ENCODE measurements at regions not wholly inside any gene's neighbourhood (a gene's known extent, or its start where the extent isn't known, plus 50 kb on each side); places are given as distances from the start of the nearest gene placed in this dataset.

DNA sequence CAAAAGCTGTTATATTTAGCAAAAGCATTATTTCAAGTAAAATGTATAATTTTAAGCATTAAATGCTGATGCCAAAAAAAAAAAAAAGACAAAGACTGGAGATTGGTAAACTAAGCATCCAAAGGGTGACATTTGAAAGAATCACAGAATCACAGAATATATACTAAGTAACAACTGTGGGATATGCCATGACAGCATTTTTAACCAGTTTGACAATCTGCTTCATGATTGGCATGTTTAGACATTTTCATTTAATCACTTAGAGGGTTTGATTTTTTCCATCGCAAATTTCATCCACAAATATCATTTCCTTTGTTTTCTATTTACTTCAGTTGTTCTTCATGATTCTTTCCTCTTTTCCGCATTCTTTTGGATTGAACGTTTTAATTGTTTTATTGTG, 66.9 kb upstream of the TMEM18 start:
- POLR2A ChIA-PET, result no interaction called here

More for the DNA sequence above, 66.9 kb upstream of the TMEM18 start:
- no peaks in the 10 kb centered on the region for H4K20me1 ChIP-seq (ENCODE audit: insufficient read depth)
- H3K27me3 ChIP-seq (ENCODE audit: insufficient read depth), result no peaks in the 10 kb centered on the region
- H3K4me3 ChIP-seq (ENCODE audit: low read depth in 2 of 2, low read length in 1 of 2), result no peak overlapping the region
- CTCF ChIA-PET, result no interaction called here
- no peaks in the 10 kb centered on the region for H3K9me3 ChIP-seq
- peaks cover 0 to 4% of the 10 kb centered on the region in 2 experiments for H3K36me3 ChIP-seq (replicated peaks in 1 of 2; ENCODE audit: control insufficient read depth in 1 of 2, insufficient read depth in 2 of 2, low read length in 1 of 2)
- H3K4me1 ChIP-seq (ENCODE audit: control insufficient read depth in 1 of 2, insufficient read depth in 2 of 2, low read depth in 1 of 2, low read length in 1 of 2), result peaks cover 3 to 34% of the 10 kb centered on the region in 2 experiments; a peak in 3 of 4 replicates
- H2AFZ ChIP-seq (ENCODE audit: low read depth), result no peak overlapping the region
- WGBS (ENCODE audit: low lambda C conversion rate), result 54% methylated on average over 3 of the region's 3 CpGs
- H3K79me2 ChIP-seq (ENCODE audit: insufficient read depth), result peaks cover 11% of the 10 kb centered on the region; the same call in 1 of the 2 replicates
- no peak overlapping the region for H3K4me2 ChIP-seq
- H3F3A ChIP-seq (replicated peaks; ENCODE audit: insufficient read depth), result peaks cover 19% of the 10 kb centered on the region
- DNase-seq, result no peak
- H3K9ac ChIP-seq, result no peak overlapping the region
- TF ChIP-seq POLR2AphosphoS5 (IDR thresholded peaks at IDR 0.05; ENCODE audit: low read depth, low read length) (no peak), MXI1 (IDR thresholded peaks at IDR 0.05; ENCODE audit: low read depth, low read length) (no peak), YY1 (IDR thresholded peaks at IDR 0.05; ENCODE audit: low read depth) (no peak), MEF2A (IDR thresholded peaks at IDR 0.05; ENCODE audit: borderline replicate concordance, low read depth) (no peak), EP300 (IDR thresholded peaks at IDR 0.05; ENCODE audit: borderline replicate concordance in 1 of 2, low read depth in 1 of 2, low read length in 1 of 2) (no peak), FOXJ3 (CRISPR knock-in tag; IDR thresholded peaks at IDR 0.05) (no peak), TEAD4 (IDR thresholded peaks at IDR 0.05; ENCODE audit: borderline replicate concordance, insufficient read depth) (no peak), CHD2 (IDR thresholded peaks at IDR 0.05; ENCODE audit: low read length, partially characterized antibody) (no peak), JUND (IDR thresholded peaks at IDR 0.05) (no peak), NFIC (IDR thresholded peaks at IDR 0.05; ENCODE audit: borderline replicate concordance) (no peak), EZH2phosphoT487 (IDR thresholded peaks at IDR 0.05; ENCODE audit: borderline replicate concordance, low read depth) (no peak), RXRA (IDR thresholded peaks at IDR 0.05; ENCODE audit: borderline replicate concordance, low read depth) (no peak), NRF1 (IDR thresholded peaks at IDR 0.05; ENCODE audit: low read depth, low read length) (no peak), SMC3 (IDR thresholded peaks at IDR 0.05; ENCODE audit: low read depth, low read length) (no peak)
- TF ChIP-seq, protein P1, sequence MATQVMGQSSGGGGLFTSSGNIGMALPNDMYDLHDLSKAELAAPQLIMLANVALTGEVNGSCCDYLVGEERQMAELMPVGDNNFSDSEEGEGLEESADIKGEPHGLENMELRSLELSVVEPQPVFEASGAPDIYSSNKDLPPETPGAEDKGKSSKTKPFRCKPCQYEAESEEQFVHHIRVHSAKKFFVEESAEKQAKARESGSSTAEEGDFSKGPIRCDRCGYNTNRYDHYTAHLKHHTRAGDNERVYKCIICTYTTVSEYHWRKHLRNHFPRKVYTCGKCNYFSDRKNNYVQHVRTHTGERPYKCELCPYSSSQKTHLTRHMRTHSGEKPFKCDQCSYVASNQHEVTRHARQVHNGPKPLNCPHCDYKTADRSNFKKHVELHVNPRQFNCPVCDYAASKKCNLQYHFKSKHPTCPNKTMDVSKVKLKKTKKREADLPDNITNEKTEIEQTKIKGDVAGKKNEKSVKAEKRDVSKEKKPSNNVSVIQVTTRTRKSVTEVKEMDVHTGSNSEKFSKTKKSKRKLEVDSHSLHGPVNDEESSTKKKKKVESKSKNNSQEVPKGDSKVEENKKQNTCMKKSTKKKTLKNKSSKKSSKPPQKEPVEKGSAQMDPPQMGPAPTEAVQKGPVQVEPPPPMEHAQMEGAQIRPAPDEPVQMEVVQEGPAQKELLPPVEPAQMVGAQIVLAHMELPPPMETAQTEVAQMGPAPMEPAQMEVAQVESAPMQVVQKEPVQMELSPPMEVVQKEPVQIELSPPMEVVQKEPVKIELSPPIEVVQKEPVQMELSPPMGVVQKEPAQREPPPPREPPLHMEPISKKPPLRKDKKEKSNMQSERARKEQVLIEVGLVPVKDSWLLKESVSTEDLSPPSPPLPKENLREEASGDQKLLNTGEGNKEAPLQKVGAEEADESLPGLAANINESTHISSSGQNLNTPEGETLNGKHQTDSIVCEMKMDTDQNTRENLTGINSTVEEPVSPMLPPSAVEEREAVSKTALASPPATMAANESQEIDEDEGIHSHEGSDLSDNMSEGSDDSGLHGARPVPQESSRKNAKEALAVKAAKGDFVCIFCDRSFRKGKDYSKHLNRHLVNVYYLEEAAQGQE (IDR thresholded peaks at IDR 0.05; ENCODE audit: low read depth, low read length), result no peak
- TF ChIP-seq, protein P2, sequence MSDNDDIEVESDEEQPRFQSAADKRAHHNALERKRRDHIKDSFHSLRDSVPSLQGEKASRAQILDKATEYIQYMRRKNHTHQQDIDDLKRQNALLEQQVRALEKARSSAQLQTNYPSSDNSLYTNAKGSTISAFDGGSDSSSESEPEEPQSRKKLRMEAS (IDR thresholded peaks at IDR 0.05; ENCODE audit: low read depth), result no peak
- TF ChIP-seq, protein P3, sequence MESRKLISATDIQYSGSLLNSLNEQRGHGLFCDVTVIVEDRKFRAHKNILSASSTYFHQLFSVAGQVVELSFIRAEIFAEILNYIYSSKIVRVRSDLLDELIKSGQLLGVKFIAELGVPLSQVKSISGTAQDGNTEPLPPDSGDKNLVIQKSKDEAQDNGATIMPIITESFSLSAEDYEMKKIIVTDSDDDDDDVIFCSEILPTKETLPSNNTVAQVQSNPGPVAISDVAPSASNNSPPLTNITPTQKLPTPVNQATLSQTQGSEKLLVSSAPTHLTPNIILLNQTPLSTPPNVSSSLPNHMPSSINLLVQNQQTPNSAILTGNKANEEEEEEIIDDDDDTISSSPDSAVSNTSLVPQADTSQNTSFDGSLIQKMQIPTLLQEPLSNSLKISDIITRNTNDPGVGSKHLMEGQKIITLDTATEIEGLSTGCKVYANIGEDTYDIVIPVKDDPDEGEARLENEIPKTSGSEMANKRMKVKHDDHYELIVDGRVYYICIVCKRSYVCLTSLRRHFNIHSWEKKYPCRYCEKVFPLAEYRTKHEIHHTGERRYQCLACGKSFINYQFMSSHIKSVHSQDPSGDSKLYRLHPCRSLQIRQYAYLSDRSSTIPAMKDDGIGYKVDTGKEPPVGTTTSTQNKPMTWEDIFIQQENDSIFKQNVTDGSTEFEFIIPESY (IDR thresholded peaks at IDR 0.05; ENCODE audit: borderline replicate concordance, low read depth), result no peak
- TF ChIP-seq, protein P4, sequence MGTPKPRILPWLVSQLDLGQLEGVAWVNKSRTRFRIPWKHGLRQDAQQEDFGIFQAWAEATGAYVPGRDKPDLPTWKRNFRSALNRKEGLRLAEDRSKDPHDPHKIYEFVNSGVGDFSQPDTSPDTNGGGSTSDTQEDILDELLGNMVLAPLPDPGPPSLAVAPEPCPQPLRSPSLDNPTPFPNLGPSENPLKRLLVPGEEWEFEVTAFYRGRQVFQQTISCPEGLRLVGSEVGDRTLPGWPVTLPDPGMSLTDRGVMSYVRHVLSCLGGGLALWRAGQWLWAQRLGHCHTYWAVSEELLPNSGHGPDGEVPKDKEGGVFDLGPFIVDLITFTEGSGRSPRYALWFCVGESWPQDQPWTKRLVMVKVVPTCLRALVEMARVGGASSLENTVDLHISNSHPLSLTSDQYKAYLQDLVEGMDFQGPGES (IDR thresholded peaks at IDR 0.05; ENCODE audit: low read depth, low read length), result no peak
- no peak overlapping the region for H3K27ac ChIP-seq (ENCODE audit: low read depth in 2 of 2, low read length in 1 of 2)
- no peaks in the 10 kb centered on the region for H3K9me2 ChIP-seq
